Neuronal stem cell (in vitro differentiated cells): ENCODE measurements at regions not wholly inside any gene's neighbourhood (a gene's known extent, or its start where the extent isn't known, plus 50 kb on each side); places are given as distances from the start of the nearest gene placed in this dataset.

Experiments
- DNase-seq: peaks from one replicate; pipeline ENCODE4 v3.0.0-alpha.2; 2013; ENCODE audit warnings: low spot score
- H2AFZ ChIP-seq: one replicate; pipeline ENCODE4 v1.6.1; 2013; ENCODE audit warnings: mild to moderate bottlenecking, low read length, inconsistent platforms
- H2AK5ac ChIP-seq: 2 replicates; pipeline ENCODE4 v1.6.1; 2013; ENCODE audit warnings: low read depth, mild to moderate bottlenecking, inconsistent platforms, low read length, moderate library complexity, mixed read lengths
- H2BK120ac ChIP-seq: 2 replicates; pipeline ENCODE4 v1.6.1; 2013; ENCODE audit warnings: low read depth, mild to moderate bottlenecking, inconsistent platforms, low read length, moderate library complexity, mixed read lengths
- H2BK12ac ChIP-seq: one replicate; pipeline ENCODE4 v1.6.1; 2013; ENCODE audit warnings: low read length, inconsistent platforms
- H2BK15ac ChIP-seq: 2 replicates; pipeline ENCODE4 v1.6.1; 2013; ENCODE audit warnings: mild to moderate bottlenecking, low read length, inconsistent platforms, mixed read lengths
- H2BK5ac ChIP-seq: one replicate; pipeline ENCODE4 v1.6.1; 2013; ENCODE audit warnings: inconsistent platforms, mild to moderate bottlenecking, low read length, moderate library complexity
- H3K14ac ChIP-seq: one replicate; pipeline ENCODE4 v1.6.1; 2013; ENCODE audit warnings: low read length, inconsistent platforms
- H3K18ac ChIP-seq: 2 replicates; pipeline ENCODE4 v1.6.1; 2013; ENCODE audit warnings: low read length, inconsistent platforms
- H3K23ac ChIP-seq: 2 replicates; pipeline ENCODE4 v1.6.1; 2013; ENCODE audit warnings: low read depth, mild to moderate bottlenecking, mixed read lengths, low read length, inconsistent platforms; ENCODE audit not compliant: poor library complexity
- H3K27ac ChIP-seq: replicated peaks from 3 replicates; pipeline ENCODE4 v1.5.1; 2013; ENCODE audit warnings: low read length, inconsistent platforms
- H3K27me3 ChIP-seq, 3 experiments: 2 replicates each; pipeline ENCODE4 v1.6.1; 2013; ENCODE audit warnings: low read length in 3 of 3, mild to moderate bottlenecking in 2 of 3, inconsistent platforms in 1 of 3, low read depth in 1 of 3, mixed read lengths in 1 of 3, moderate library complexity in 1 of 3; ENCODE audit not compliant: control insufficient read depth in 3 of 3, insufficient read depth in 3 of 3
- H3K36me3 ChIP-seq, 2 donors: replicated peaks in 1 of 2; 2 replicates each; pipeline ENCODE4 v1.6.1; 2013; ENCODE audit warnings: low read length in 2 of 2; ENCODE audit not compliant: control insufficient read depth in 2 of 2, insufficient read depth in 2 of 2
- H3K4ac ChIP-seq: 2 replicates; pipeline ENCODE4 v1.6.1; 2013; ENCODE audit warnings: inconsistent platforms, mild to moderate bottlenecking, low read length, moderate library complexity
- H3K4me1 ChIP-seq, 2 donors: 1 replicate in 1 of 2; 2 replicates in 1 of 2; pipeline ENCODE4 v1.6.1; 2013; ENCODE audit warnings: low read length in 2 of 2, low read depth in 1 of 2; ENCODE audit not compliant: control insufficient read depth in 2 of 2, insufficient read depth in 1 of 2
- H3K4me2 ChIP-seq: one replicate; pipeline ENCODE4 v1.6.1; 2013; ENCODE audit warnings: mild to moderate bottlenecking, low read length, inconsistent platforms; ENCODE audit not compliant: insufficient read depth, poor library complexity, severe bottlenecking
- H3K4me3 ChIP-seq, 2 donors: 2 replicates each; pipeline ENCODE4 v1.5.1; 2013; ENCODE audit warnings: low read length in 2 of 2, mild to moderate bottlenecking in 2 of 2, inconsistent platforms in 1 of 2, moderate library complexity in 1 of 2
- H3K79me1 ChIP-seq: one replicate; pipeline ENCODE4 v1.6.1; 2013; ENCODE audit warnings: low read depth, mild to moderate bottlenecking, inconsistent platforms, low read length, moderate library complexity
- H3K9ac ChIP-seq: one replicate; pipeline ENCODE4 v1.6.1; 2013; ENCODE audit warnings: mild to moderate bottlenecking, low read depth, low read length, inconsistent platforms; ENCODE audit not compliant: poor library complexity
- H3K9me3 ChIP-seq, 2 donors: replicated peaks in 1 of 2; 2 replicates each; pipeline versions ENCODE3 to v1.6.1; 2013; ENCODE audit warnings: low read length in 2 of 2, mild to moderate bottlenecking in 2 of 2, inconsistent platforms in 1 of 2, low read depth in 1 of 2, mixed read lengths in 1 of 2, moderate library complexity in 1 of 2; ENCODE audit not compliant: control insufficient read depth in 2 of 2, insufficient read depth in 1 of 2
- H4K8ac ChIP-seq: one replicate; pipeline ENCODE4 v1.6.1; 2013; ENCODE audit warnings: low read depth, mild to moderate bottlenecking, inconsistent platforms, low read length, moderate library complexity
- H4K91ac ChIP-seq: one replicate; pipeline ENCODE4 v1.6.1; 2013; ENCODE audit warnings: low read length, low read depth, mild to moderate bottlenecking, inconsistent platforms; ENCODE audit not compliant: poor library complexity
- WGBS, 2 donors: extraction: QIAGEN DNeasy Blood & Tissue Kit; methylation state at CpG; one replicate each; pipeline ENCODE4 v1.1.7; 2013; ENCODE audit warnings: missing lambda C conversion rate in 2 of 2, mixed read lengths in 1 of 2; ENCODE audit not compliant: insufficient read length in 2 of 2, insufficient replicate concordance in 1 of 2; ENCODE audit errors: extremely low coverage in 2 of 2; 5-methylcytosine and 5-hydroxymethylcytosine counted together

DNA sequence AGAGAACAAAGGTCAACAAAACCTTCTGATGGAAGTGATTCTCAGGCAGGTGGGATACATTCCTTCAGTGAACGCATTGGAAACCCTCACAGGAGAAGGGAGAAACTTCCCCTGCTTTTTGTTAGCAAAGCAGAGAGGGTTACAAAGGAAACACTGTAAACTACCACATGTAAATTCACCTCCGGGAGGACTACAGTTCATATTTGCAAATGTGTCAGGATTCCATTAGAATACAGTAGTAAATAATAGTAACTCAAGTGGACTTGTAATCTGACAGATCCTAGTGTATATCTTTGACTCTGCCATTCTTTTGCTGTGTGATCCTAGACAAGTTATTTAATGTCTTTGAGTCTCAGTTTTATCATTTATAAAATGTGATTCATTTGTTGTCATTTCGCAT, 504.3 kb upstream of the NRP1 start:
- H3K9ac ChIP-seq: no peak overlapping the region
- no peak overlapping the region for H3K23ac ChIP-seq

GRCh38 chr10:33837736-33838135, 503.3 kb upstream of the NRP1 start:
- Histone ChIP-seq H3K14ac (no peak overlapping the region), H2BK5ac (no peak overlapping the region), H3K4me1 (peaks cover 7 to 18% of the 10 kb centered on the region in 2 donors), H2BK120ac (no peak overlapping the region), H3K79me1 (no peaks in the 10 kb centered on the region), H4K8ac (no peak overlapping the region), H3K27me3 (no peaks in the 10 kb centered on the region), H3K27ac (no peak overlapping the region), H3K9me3 (peaks cover 2 to 7% of the 10 kb centered on the region in 2 donors), H3K23ac (no peak overlapping the region), H3K36me3 (no peaks in the 10 kb centered on the region), H3K4me2 (no peak overlapping the region), H2AK5ac (no peak overlapping the region), H2AFZ (no peak overlapping the region), H4K91ac (no peak overlapping the region), H3K18ac (no peak overlapping the region), H3K9ac (no peak overlapping the region), H3K4me3 (no peak overlapping the region), H3K4ac (no peak overlapping the region), H2BK12ac (no peak overlapping the region), H2BK15ac (no peak overlapping the region)
- no CpG with 5 or more reads among the region's 6 CpGs for WGBS, 2 donors
- DNase-seq: no peak

More for the DNA sequence above, 504.3 kb upstream of the NRP1 start:
- Histone ChIP-seq H3K36me3 (no peaks in the 10 kb centered on the region), H3K4me3 (no peak overlapping the region), H2BK12ac (no peak overlapping the region), H3K27ac (no peak overlapping the region), H3K9me3 (peaks cover 2 to 10% of the 10 kb centered on the region in 2 donors), H2BK5ac (no peak overlapping the region), H3K4ac (no peak overlapping the region), H3K4me2 (no peak overlapping the region), H2AK5ac (no peak overlapping the region), H3K27me3 (no peaks in the 10 kb centered on the region), H2BK15ac (no peak overlapping the region), H3K79me1 (no peaks in the 10 kb centered on the region), H4K91ac (no peak overlapping the region), H3K14ac (no peak overlapping the region), H4K8ac (no peak overlapping the region), H2AFZ (no peak overlapping the region), H3K4me1 (peaks cover 7 to 11% of the 10 kb centered on the region in 2 donors), H2BK120ac (no peak overlapping the region), H3K18ac (no peak overlapping the region)
- no peak for DNase-seq
- no CpG with 5 or more reads among the region's 3 CpGs for WGBS, 2 donors

DNA sequence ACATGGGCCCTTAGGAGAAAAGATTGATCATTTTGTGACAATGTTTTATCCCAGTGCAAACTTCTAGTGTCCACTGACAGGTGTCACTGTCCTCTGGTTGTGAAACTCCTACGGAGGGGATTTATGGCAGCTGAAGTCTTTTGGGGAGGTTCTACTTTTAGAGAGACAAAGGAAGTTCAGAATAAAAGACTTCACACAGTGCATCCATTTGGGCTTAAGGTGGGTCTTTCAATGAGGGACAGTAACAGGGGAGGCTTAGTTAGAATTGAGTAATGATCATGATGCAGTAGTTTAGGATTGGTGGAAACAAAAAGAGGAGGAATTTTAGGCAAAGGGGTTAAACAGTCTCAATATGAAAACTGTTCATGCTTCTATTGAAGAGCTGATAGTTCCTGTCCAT, 501.1 kb upstream of the NRP1 start:
- Histone ChIP-seq H2BK15ac (no peak overlapping the region), H2BK12ac (no peak overlapping the region), H4K8ac (no peak overlapping the region), H3K27me3 (no peaks in the 10 kb centered on the region), H2AK5ac (no peak overlapping the region), H3K4me2 (no peak overlapping the region), H2BK5ac (no peak overlapping the region), H2AFZ (peak overlapping the region; percentile 47), H3K4ac (no peak overlapping the region), H3K4me3 (no peak overlapping the region), H3K18ac (no peak overlapping the region), H2BK120ac (no peak overlapping the region), H3K4me1 (peaks cover 13 to 31% of the 10 kb centered on the region in 2 donors), H3K23ac (no peak overlapping the region), H3K27ac (no peak overlapping the region), H3K9me3 (peaks cover 2 to 7% of the 10 kb centered on the region in 2 donors), H3K79me1 (no peaks in the 10 kb centered on the region), H3K14ac (no peak overlapping the region), H3K9ac (no peak overlapping the region), H4K91ac (no peak overlapping the region), H3K36me3 (no peaks in the 10 kb centered on the region)
- no CpG with 5 or more reads among the region's 1 CpG for WGBS, 2 donors
- no peak for DNase-seq

DNA sequence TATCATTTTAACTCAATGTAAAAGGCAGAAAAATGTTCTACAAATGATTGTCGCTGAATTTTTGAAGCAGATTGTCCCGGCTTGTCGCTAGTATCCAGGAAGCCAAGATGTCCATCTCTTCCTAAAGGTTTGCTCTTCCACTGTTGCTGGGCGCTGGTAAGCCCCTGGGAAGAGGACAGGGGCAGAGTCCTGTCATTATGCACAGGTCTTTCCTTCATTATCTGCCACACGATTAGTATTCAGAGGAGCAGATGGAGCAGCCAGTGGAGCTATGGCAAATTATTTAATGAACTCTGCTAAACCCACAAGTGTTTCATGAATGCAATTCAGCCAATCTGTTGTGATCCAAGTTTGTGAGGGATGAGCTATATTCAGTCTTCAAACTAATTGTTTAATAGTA, 499.1 kb upstream of the NRP1 start:
- peaks cover 2 to 9% of the 10 kb centered on the region in 2 donors for H3K9me3 ChIP-seq
- no peak overlapping the region for H4K91ac ChIP-seq
- H2AK5ac ChIP-seq: no peak overlapping the region
- no peak overlapping the region for H3K18ac ChIP-seq
- H2BK5ac ChIP-seq: no peak overlapping the region
- no peak overlapping the region for H3K27ac ChIP-seq
- no peak overlapping the region for H2AFZ ChIP-seq
- no CpG with 5 or more reads among the region's 5 CpGs for WGBS, 2 donors
- no peak overlapping the region for H3K4ac ChIP-seq
- H2BK120ac ChIP-seq: no peak overlapping the region
- no peak overlapping the region for H4K8ac ChIP-seq
- no peak overlapping the region for H3K4me2 ChIP-seq
- no peak overlapping the region for H3K14ac ChIP-seq
- no peak overlapping the region for H2BK15ac ChIP-seq
- H2BK12ac ChIP-seq: no peak overlapping the region
- H3K9ac ChIP-seq: no peak overlapping the region
- no peaks in the 10 kb centered on the region for H3K27me3 ChIP-seq
- no peak overlapping the region for H3K23ac ChIP-seq
- no peaks in the 10 kb centered on the region for H3K36me3 ChIP-seq
- H3K79me1 ChIP-seq: no peaks in the 10 kb centered on the region
- no peak overlapping the region for H3K4me3 ChIP-seq
- H3K4me1 ChIP-seq: peaks cover 13 to 32% of the 10 kb centered on the region in 2 donors
- no peak for DNase-seq
